IPS DF 6.9 (cell line): ENCODE measurements at regions not wholly inside any gene's neighbourhood (a gene's known extent, or its start where the extent isn't known, plus 50 kb on each side); places are given as distances from the start of the nearest gene placed in this dataset.
"Not testable (repeated sequence)": the region's sequence is repeated elsewhere in the genome, so short reads cannot be mapped to it uniquely, and the experiment has no call there.

Experiments used
- DNase-seq: peaks from one replicate; pipeline ENCODE4 v3.0.0-alpha.2; 2013; ENCODE audit warnings: low read depth, low spot score
- H3K27ac ChIP-seq: one replicate; pipeline ENCODE4 v1.5.1; 2013; ENCODE audit warnings: low read length, control low read depth
- H3K27me3 ChIP-seq: 2 replicates; pipeline ENCODE4 v1.6.1; 2013; ENCODE audit warnings: mild to moderate bottlenecking, low read length; ENCODE audit not compliant: control insufficient read depth, insufficient read depth
- H3K36me3 ChIP-seq: 2 replicates; pipeline ENCODE4 v1.6.1; 2013; ENCODE audit warnings: low read length; ENCODE audit not compliant: control insufficient read depth, insufficient read depth
- H3K4me1 ChIP-seq: 2 replicates; pipeline ENCODE4 v1.6.1; 2013; ENCODE audit warnings: low read length; ENCODE audit not compliant: control insufficient read depth, insufficient read depth
- H3K4me3 ChIP-seq: 2 replicates; pipeline ENCODE4 v1.5.1; 2013; ENCODE audit warnings: mild to moderate bottlenecking, low read length
- H3K9me3 ChIP-seq: 2 replicates; pipeline ENCODE4 v1.6.1; 2013; ENCODE audit warnings: low read length, inconsistent platforms; ENCODE audit not compliant: control insufficient read depth, insufficient read depth
- WGBS: extraction: QIAGEN DNeasy Blood & Tissue Kit; methylation state at CpG from one replicate; pipeline ENCODE4 v1.1.7; 2013; ENCODE audit warnings: mixed read lengths, missing lambda C conversion rate; ENCODE audit not compliant: insufficient read length, insufficient coverage; 5-methylcytosine and 5-hydroxymethylcytosine counted together

DNA sequence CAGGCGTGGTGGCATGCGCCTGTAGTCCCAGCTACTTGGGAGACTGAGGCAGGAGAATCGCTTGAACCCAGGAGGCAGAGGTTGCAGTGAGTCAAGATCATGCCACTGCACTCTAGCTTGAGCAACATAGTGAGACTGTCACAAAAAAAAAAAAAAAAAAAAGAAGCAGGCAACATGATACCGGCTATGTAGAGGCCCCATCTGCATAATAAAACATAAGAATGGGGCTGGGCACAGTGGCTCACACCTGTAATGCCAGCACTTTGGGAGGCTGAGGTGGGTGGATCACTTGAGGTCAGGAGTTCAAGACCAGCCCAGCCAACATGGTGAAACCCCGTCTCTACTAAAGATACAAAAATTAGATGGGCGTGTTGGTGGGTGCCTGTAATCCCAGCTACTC, 304.7 kb downstream of the GJA1 start:
- H3K27me3 ChIP-seq, H3K4me1 ChIP-seq, H3K9me3 ChIP-seq, H3K4me3 ChIP-seq, H3K36me3 ChIP-seq, H3K27ac ChIP-seq: not testable (repeated sequence)
- DNase-seq = peak; percentile 1
- WGBS = no CpG with 5 or more reads among the region's 6 CpGs

DNA sequence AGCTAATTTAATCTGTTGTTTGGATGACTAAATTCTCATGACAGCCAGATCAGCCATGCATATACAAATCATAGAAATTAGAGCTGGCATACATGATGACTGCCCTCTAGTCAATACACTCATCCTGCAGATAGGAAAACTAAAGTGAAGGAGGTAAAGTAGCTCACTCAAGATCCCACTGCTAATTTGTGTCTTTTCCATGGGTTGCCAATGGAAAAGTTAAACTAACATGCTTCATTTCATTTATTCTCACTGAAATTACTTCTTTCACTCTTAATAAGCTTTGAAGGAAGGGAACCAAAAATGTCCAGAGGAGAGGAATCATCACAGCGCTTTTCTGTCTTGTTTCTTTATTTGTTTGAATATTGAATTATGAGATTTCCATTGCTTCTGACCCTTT, 308.2 kb downstream of the GJA1 start:
- Histone ChIP-seq H3K36me3 (no peaks in the 10 kb centered on the region), H3K27ac (no peak overlapping the region), H3K4me1 (no peaks in the 10 kb centered on the region), H3K9me3 (no peaks in the 10 kb centered on the region), H3K4me3 (no peak overlapping the region), H3K27me3 (no peaks in the 10 kb centered on the region)
- DNase-seq = no peak
- no CpG with 5 or more reads among the region's 1 CpG for WGBS

DNA sequence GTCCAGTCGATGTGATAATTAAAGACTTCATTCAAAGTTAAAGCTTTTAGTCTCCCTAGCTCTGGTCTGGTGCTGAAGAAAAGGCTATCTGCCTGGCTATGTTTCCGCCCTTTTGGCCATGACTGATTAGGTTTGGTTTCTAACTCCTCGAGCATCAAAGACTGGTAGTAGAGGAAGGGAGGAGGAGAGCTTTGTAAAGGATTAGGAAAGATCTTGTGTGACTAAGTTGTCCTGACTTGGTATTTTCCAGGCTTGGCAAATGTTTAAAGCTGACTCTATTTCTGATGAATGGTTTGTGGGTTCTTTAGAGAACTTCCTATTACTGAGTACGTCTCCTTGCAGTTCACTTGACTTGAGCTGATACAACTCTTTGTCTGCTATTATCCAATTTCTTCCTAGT, 312.9 kb downstream of the GJA1 start:
- H3K27me3 ChIP-seq = no peaks in the 10 kb centered on the region
- H3K36me3 ChIP-seq = no peaks in the 10 kb centered on the region
- H3K4me3 ChIP-seq = no peak overlapping the region
- no peak for DNase-seq
- WGBS = no CpG with 5 or more reads among the region's 4 CpGs
- H3K4me1 ChIP-seq = no peaks in the 10 kb centered on the region
- H3K27ac ChIP-seq = no peak overlapping the region
- no peaks in the 10 kb centered on the region for H3K9me3 ChIP-seq

DNA sequence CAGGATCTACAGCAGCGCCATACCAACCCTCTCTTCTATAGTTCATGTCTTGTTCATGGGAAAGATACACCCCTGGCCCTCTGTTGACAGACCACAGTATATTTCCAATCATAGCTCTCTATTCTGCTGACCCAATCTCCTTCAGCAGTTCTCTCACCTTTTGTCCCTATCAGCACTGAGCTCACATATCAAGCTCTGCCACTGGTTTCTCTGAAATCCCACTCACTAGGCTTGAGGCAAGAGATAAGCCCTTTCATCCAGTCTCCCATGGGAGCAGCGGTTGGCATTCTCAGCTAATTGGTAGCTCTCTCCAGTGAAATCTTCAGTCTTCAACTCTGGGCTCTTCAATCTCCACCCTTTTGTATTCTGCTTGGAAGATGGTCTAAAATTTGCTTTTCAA, 313.4 kb downstream of the GJA1 start:
- no peak for DNase-seq
- WGBS = no CpG with 5 or more reads among the region's 2 CpGs

DNA sequence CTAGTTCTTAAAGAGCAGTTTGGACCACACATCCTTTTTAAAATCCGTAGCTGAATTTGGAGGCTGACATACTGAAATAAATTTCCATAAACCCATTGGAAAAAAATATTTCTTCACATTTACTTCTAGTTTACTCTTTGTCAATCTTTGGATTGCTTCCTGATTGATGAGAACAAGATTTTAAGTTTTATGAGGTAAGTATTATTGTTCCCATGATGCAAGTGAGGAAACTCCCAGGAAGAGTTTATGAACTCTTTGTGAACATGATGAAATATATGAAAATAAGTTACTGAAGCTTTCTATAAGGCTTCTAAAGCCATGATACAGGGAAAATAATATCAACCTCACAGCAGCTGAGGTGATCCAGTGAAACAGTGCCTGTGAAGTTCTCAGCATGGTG, 320.0 kb downstream of the GJA1 start:
- DNase-seq = no peak
- Histone ChIP-seq H3K36me3 (no peaks in the 10 kb centered on the region), H3K4me3 (no peak overlapping the region), H3K9me3 (no peaks in the 10 kb centered on the region), H3K27me3 (no peaks in the 10 kb centered on the region), H3K27ac (no peak overlapping the region), H3K4me1 (no peaks in the 10 kb centered on the region)
- no CpG with 5 or more reads among the region's 1 CpG for WGBS

More for the DNA sequence above, 313.4 kb downstream of the GJA1 start:
- Histone ChIP-seq H3K27me3 (no peaks in the 10 kb centered on the region), H3K27ac (no peak overlapping the region), H3K36me3 (no peaks in the 10 kb centered on the region), H3K4me1 (no peaks in the 10 kb centered on the region), H3K4me3 (no peak overlapping the region), H3K9me3 (no peaks in the 10 kb centered on the region)

DNA sequence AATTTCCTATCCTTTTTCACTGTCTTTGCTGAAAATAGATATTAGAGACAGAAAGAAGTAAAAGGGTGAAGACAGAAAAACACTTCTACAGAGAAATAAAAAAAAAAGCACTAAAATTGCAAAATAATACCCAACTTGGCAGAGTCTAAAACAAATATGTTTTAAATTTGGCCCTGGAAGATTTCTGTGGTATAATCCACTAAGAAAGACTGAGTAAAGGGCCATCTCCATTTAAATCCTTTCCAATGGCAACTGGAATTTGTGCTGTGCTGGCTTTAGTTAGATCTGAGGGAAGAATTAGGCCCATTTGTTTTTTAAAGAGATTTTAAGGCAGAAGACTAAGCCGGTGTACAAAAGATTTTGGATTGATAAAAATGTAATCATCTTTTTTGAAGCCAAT, 321.2 kb downstream of the GJA1 start:
- Histone ChIP-seq H3K36me3 (no peaks in the 10 kb centered on the region), H3K4me1 (no peaks in the 10 kb centered on the region)
- no CpG with 5 or more reads among the region's 1 CpG for WGBS

DNA sequence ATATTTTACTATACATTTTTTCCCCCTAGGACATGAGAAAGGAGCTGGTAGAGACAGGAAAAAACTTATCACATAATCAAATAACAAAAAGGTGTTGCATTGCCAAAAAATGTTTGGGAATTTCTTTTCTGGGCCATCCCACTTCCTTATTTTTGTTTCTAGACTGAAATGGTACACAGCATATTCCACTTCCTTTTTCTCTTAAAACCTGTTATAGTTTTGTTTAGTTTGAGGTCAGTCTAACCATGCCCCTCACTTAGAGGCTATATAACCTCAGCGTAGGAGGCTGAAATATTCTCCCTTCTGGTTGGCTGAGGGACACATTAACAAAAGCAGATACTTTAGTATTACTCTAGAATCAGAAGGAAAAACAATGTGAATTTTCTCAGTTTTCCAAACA, 323.9 kb downstream of the GJA1 start:
- Histone ChIP-seq H3K4me1 (no peaks in the 10 kb centered on the region), H3K27ac (no peak overlapping the region), H3K4me3 (no peak overlapping the region), H3K36me3 (no peaks in the 10 kb centered on the region), H3K9me3 (no peaks in the 10 kb centered on the region), H3K27me3 (no peaks in the 10 kb centered on the region)
- no CpG with 5 or more reads among the region's 1 CpG for WGBS
- no peak for DNase-seq

More for the DNA sequence above, 321.2 kb downstream of the GJA1 start:
- DNase-seq = no peak
- H3K27me3 ChIP-seq = no peaks in the 10 kb centered on the region
- H3K9me3 ChIP-seq = no peaks in the 10 kb centered on the region
- no peak overlapping the region for H3K4me3 ChIP-seq
- H3K27ac ChIP-seq = no peak overlapping the region

DNA sequence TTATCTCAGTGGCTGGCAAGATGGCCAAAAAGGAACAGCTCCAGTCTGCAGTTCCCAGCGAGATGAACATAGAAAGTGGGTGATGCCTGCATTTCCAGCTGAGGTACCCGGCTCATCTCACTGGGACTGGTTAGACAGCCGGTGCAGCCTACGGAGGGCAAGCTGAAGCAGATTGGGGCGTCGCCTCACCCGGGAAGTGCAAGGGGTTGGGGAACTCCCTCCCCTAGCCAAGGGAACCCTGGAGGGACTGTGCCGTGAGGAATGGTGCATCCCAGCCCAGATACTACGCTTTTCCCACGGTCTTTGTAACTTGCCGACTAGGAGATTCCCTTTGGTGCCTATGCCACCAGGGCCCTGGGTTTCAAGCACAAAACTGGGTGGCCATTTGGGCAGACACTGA, 324.7 kb downstream of the GJA1 start:
- Histone ChIP-seq H3K9me3 (no peaks in the 10 kb centered on the region), H3K36me3 (no peaks in the 10 kb centered on the region), H3K27me3 (no peaks in the 10 kb centered on the region), H3K4me1 (no peaks in the 10 kb centered on the region), H3K27ac (no peak overlapping the region), H3K4me3 (no peak overlapping the region)
- no peak for DNase-seq
- no CpG with 5 or more reads among the region's 11 CpGs for WGBS

DNA sequence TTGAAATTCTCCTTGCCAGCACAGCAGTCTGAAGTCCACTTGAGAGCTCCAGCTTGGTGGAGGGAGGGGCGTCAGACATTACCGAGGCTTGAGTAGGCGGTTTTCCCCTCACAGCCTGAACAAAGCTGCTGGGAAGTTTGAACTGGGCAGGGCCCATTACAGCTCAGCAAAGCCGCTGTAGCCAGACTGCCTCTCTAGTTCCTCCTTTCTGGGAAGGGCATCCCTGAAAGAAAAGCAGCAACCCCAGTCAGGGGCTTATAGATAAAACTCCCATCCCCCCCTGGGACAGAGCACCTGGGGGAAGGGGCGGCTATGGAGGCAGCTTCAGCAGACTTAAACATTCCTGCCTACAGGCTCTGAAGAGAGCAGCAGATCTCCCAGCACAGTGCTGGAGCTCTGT, 325.3 kb downstream of the GJA1 start:
- no peaks in the 10 kb centered on the region for H3K27me3 ChIP-seq
- H3K4me1 ChIP-seq = no peaks in the 10 kb centered on the region
- H3K4me3 ChIP-seq = no peak overlapping the region
- H3K27ac ChIP-seq = no peak overlapping the region
- DNase-seq = no peak
- no peaks in the 10 kb centered on the region for H3K36me3 ChIP-seq
- H3K9me3 ChIP-seq = no peaks in the 10 kb centered on the region
- WGBS = no CpG with 5 or more reads among the region's 5 CpGs

DNA sequence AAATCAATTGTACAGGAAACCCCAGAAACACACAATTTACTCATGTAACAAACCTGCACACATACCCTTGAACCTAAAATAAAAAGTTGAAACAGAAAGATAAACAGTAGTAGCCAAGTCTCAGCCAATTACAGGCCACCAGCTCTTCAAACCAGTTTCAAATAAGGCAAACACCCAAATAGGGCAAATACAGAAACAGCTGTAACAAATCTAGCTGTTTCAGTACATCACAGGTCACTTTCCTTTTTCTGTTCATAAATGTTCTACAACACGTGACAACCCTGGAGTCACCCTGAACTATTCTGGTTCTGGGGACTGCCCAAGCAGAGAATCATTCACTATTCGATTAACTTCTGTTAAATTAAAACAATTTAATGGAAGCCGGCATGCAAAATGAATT, 329.0 kb downstream of the GJA1 start:
- Histone ChIP-seq H3K27ac (no peak overlapping the region), H3K27me3 (no peaks in the 10 kb centered on the region), H3K4me3 (no peak overlapping the region), H3K4me1 (no peaks in the 10 kb centered on the region), H3K9me3 (no peaks in the 10 kb centered on the region), H3K36me3 (no peaks in the 10 kb centered on the region)
- no peak for DNase-seq
- no CpG with 5 or more reads among the region's 3 CpGs for WGBS

DNA sequence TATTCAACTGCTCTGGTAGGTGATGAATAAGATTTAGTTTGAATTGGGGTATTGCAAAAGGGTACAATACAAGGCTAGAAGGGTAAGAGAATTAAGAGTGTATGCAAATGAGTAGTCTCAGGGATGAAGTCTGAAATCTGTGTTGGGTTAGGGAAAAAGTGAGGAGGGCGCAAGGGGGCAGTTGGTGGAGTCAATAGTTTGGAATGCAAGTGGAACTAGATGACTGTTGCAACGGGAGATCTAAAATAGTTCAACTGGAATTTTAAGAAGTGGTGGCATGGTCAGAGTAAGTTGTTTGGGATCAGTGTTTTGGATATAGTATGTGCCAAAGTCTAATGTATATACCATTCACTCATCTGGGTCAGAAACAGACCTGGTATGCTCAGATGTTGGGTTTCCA, 329.6 kb downstream of the GJA1 start:
- DNase-seq = no peak
- Histone ChIP-seq H3K4me3 (no peak overlapping the region), H3K36me3 (no peaks in the 10 kb centered on the region), H3K9me3 (no peaks in the 10 kb centered on the region), H3K4me1 (no peaks in the 10 kb centered on the region), H3K27me3 (no peaks in the 10 kb centered on the region), H3K27ac (no peak overlapping the region)
- WGBS = no CpG with 5 or more reads among the region's 2 CpGs
